Trophoblast cell (in vitro differentiated cells and primary cell): ENCODE measurements at regions not wholly inside any gene's neighbourhood (a gene's known extent, or its start where the extent isn't known, plus 50 kb on each side); places are given as distances from the start of the nearest gene placed in this dataset.
A peak's percentile ranks its signal among the peaks of the same experiment; 100 is the strongest.

Source experiments
- DNase-seq, 2 donors: peaks; one replicate each; pipeline ENCODE4 v3.0.0-alpha.2; 2016
- H2AFZ ChIP-seq: 2 replicates; pipeline ENCODE4 v1.6.1; 2013; ENCODE audit warnings: low read length, moderate library complexity, mild to moderate bottlenecking; ENCODE audit not compliant: insufficient read depth, poor library complexity
- H2AK5ac ChIP-seq: 2 replicates; pipeline ENCODE4 v1.6.1; 2013; ENCODE audit warnings: mild to moderate bottlenecking, low read length
- H2BK120ac ChIP-seq: 2 replicates; pipeline ENCODE4 v1.6.1; 2013; ENCODE audit warnings: low read length, mild to moderate bottlenecking, moderate library complexity; ENCODE audit not compliant: insufficient read depth, poor library complexity
- H2BK12ac ChIP-seq: 2 replicates; pipeline ENCODE4 v1.6.1; 2013; ENCODE audit warnings: mild to moderate bottlenecking, low read length, moderate library complexity
- H2BK5ac ChIP-seq: 2 replicates; pipeline ENCODE4 v1.6.1; 2013; ENCODE audit warnings: low read length, low read depth, moderate library complexity, mild to moderate bottlenecking; ENCODE audit not compliant: poor library complexity
- H3K14ac ChIP-seq: 2 replicates; pipeline ENCODE4 v1.6.1; 2013; ENCODE audit warnings: mild to moderate bottlenecking, low read length
- H3K18ac ChIP-seq: 2 replicates; pipeline ENCODE4 v1.6.1; 2013; ENCODE audit warnings: mild to moderate bottlenecking, low read length
- H3K23ac ChIP-seq: 2 replicates; pipeline ENCODE4 v1.6.1; 2013; ENCODE audit warnings: low read length
- H3K27ac ChIP-seq: 2 replicates; pipeline ENCODE4 v1.5.1; 2013; ENCODE audit warnings: low read depth, mild to moderate bottlenecking, inconsistent platforms, low read length, moderate library complexity
- H3K27me3 ChIP-seq: 2 replicates; pipeline ENCODE4 v1.6.1; 2013; ENCODE audit warnings: inconsistent platforms, mild to moderate bottlenecking, low read length, moderate library complexity; ENCODE audit not compliant: insufficient read depth
- H3K36me3 ChIP-seq, 2 experiments: 1 replicate in 1 of 2; 2 replicates in 1 of 2; pipeline ENCODE4 v1.6.1; 2013; ENCODE audit warnings: low read length in 2 of 2, mild to moderate bottlenecking in 2 of 2, moderate library complexity in 1 of 2; ENCODE audit not compliant: insufficient read depth in 2 of 2, control insufficient read depth in 1 of 2
- H3K4ac ChIP-seq: 2 replicates; pipeline ENCODE4 v1.6.1; 2013; ENCODE audit warnings: low read depth, mild to moderate bottlenecking, low read length, moderate library complexity
- H3K4me1 ChIP-seq, 2 experiments: 1 replicate in 1 of 2; 2 replicates in 1 of 2; pipeline ENCODE4 v1.6.1; 2013; ENCODE audit warnings: low read length in 2 of 2, mild to moderate bottlenecking in 2 of 2, moderate library complexity in 1 of 2; ENCODE audit not compliant: insufficient read depth in 2 of 2, control insufficient read depth in 1 of 2
- H3K4me2 ChIP-seq: 2 replicates; pipeline ENCODE4 v1.6.1; 2013; ENCODE audit warnings: inconsistent platforms, mild to moderate bottlenecking, low read length, moderate library complexity
- H3K4me3 ChIP-seq: 2 replicates; pipeline ENCODE4 v1.5.1; 2013; ENCODE audit warnings: mild to moderate bottlenecking, low read depth, low read length, inconsistent platforms
- H3K79me1 ChIP-seq: one replicate; pipeline ENCODE4 v1.6.1; 2013; ENCODE audit warnings: low read length
- H3K79me2 ChIP-seq: 2 replicates; pipeline ENCODE4 v1.6.1; 2013; ENCODE audit warnings: low read length, mild to moderate bottlenecking; ENCODE audit not compliant: control insufficient read depth, insufficient read depth, poor library complexity
- H3K9ac ChIP-seq: 2 replicates; pipeline ENCODE4 v1.6.1; 2013; ENCODE audit warnings: mild to moderate bottlenecking, low read length
- H3K9me3 ChIP-seq: 2 replicates; pipeline ENCODE4 v1.6.1; 2013; ENCODE audit warnings: low read depth, mild to moderate bottlenecking, control low read depth, inconsistent platforms, low read length; ENCODE audit not compliant: insufficient read depth
- H4K12ac ChIP-seq: 2 replicates; pipeline ENCODE4 v1.6.1; 2013; ENCODE audit warnings: low read depth, mild to moderate bottlenecking, low read length, moderate library complexity
- H4K8ac ChIP-seq: 2 replicates; pipeline ENCODE4 v1.6.1; 2013; ENCODE audit warnings: low read depth, mild to moderate bottlenecking, low read length, moderate library complexity
- H4K91ac ChIP-seq: one replicate; pipeline ENCODE4 v1.6.1; 2013; ENCODE audit warnings: low read depth, mild to moderate bottlenecking, low read length, moderate library complexity
- WGBS: extraction: QIAGEN DNeasy Blood & Tissue Kit; methylation state at CpG from one replicate; pipeline ENCODE4 v1.1.7; 2013; ENCODE audit warnings: missing lambda C conversion rate; ENCODE audit not compliant: insufficient read length, insufficient coverage; ENCODE audit errors: extremely low coverage; 5-methylcytosine and 5-hydroxymethylcytosine counted together

DNA sequence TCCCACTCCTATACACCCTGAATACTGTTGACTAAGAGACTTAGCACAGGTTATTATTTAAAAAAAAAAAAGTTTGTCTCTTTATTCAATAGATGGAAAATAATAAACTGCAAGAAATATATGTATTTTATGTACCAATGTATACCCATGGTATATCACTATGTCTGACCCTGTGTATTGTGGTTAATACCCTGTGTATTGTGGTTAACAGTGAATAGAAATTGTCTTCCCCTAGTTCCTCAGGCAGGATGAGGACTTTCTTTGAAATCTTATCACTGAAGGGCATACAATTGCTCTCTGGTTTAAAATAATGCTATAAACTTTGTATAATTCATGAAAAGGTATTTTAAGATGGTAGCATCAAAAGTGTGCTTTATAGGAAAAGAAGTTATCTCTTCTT, 80.0 kb upstream of the TMEM106B start:
- no peaks in the 10 kb centered on the region for H3K36me3 ChIP-seq
- no peak overlapping the region for H2BK120ac ChIP-seq
- H2AFZ ChIP-seq, result no peak overlapping the region
- H3K79me1 ChIP-seq, result no peaks in the 10 kb centered on the region
- H3K4me1 ChIP-seq, result no peaks in the 10 kb centered on the region
- no peak overlapping the region for H4K91ac ChIP-seq
- H3K4me3 ChIP-seq, result no peak overlapping the region
- H3K27me3 ChIP-seq, result no peaks in the 10 kb centered on the region
- H3K4me2 ChIP-seq, result no peak overlapping the region
- H4K12ac ChIP-seq, result no peak overlapping the region
- no peak overlapping the region for H3K23ac ChIP-seq
- H2BK5ac ChIP-seq, result no peak overlapping the region
- no peak overlapping the region for H3K27ac ChIP-seq
- no peak for DNase-seq
- H3K18ac ChIP-seq, result no peak overlapping the region
- H3K79me2 ChIP-seq, result no peaks in the 10 kb centered on the region
- H2BK12ac ChIP-seq, result no peak overlapping the region
- H2AK5ac ChIP-seq, result no peak overlapping the region
- no peaks in the 10 kb centered on the region for H3K9me3 ChIP-seq
- H3K9ac ChIP-seq, result no peak overlapping the region
- H3K4ac ChIP-seq, result no peak overlapping the region
- no peak overlapping the region for H4K8ac ChIP-seq
- H3K14ac ChIP-seq, result no peak overlapping the region

DNA sequence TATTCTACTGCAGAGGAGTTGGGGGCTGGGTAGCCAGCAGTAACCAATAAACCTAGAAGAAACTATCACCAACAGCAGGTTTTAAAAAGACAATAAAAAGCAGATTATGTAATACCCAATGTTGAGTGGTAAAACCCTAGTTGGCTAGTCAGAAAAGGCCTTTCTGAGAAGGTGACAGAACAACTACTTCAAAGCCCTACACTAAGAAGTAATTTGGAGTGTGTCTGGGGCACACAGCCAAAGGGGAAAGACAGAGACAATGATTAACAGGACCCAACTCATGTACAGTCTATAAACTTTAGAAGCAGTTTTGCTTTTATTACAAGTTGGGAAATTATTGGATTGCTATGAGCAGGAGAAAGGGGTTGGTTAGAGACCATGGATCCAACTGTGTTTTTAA, 77.2 kb upstream of the TMEM106B start:
- Histone ChIP-seq H2BK120ac (no peak overlapping the region), H4K12ac (no peak overlapping the region), H3K79me1 (no peaks in the 10 kb centered on the region), H2BK12ac (no peak overlapping the region), H3K18ac (no peak overlapping the region), H3K36me3 (no peaks in the 10 kb centered on the region), H3K4me2 (no peak overlapping the region), H3K4ac (no peak overlapping the region), H4K91ac (no peak overlapping the region), H3K23ac (no peak overlapping the region), H3K4me3 (no peak overlapping the region), H2AK5ac (no peak overlapping the region), H3K9me3 (no peaks in the 10 kb centered on the region), H3K14ac (no peak overlapping the region), H3K79me2 (no peaks in the 10 kb centered on the region), H3K27ac (no peak overlapping the region), H2AFZ (no peak overlapping the region), H4K8ac (no peak overlapping the region), H2BK5ac (no peak overlapping the region), H3K27me3 (no peaks in the 10 kb centered on the region), H3K9ac (no peak overlapping the region), H3K4me1 (no peaks in the 10 kb centered on the region)
- DNase-seq, result no peak

- no peak overlapping the region for H4K12ac ChIP-seq
- H3K9ac ChIP-seq, result no peak overlapping the region
- no peak overlapping the region for H2AK5ac ChIP-seq
- no peak overlapping the region for H3K4ac ChIP-seq
- no peak overlapping the region for H2BK5ac ChIP-seq
- H3K14ac ChIP-seq, result no peak overlapping the region
- H3K27me3 ChIP-seq, result no peaks in the 10 kb centered on the region
- no peak overlapping the region for H4K8ac ChIP-seq
- no peak overlapping the region for H3K18ac ChIP-seq
- no peaks in the 10 kb centered on the region for H3K4me1 ChIP-seq
- H3K9me3 ChIP-seq, result no peaks in the 10 kb centered on the region
- no peak overlapping the region for H3K4me3 ChIP-seq
- H3K79me2 ChIP-seq, result no peaks in the 10 kb centered on the region
- no peak overlapping the region for H4K91ac ChIP-seq
- H3K4me2 ChIP-seq, result no peak overlapping the region
- H3K79me1 ChIP-seq, result no peaks in the 10 kb centered on the region
- H2BK12ac ChIP-seq, result no peak overlapping the region
- no peak overlapping the region for H3K23ac ChIP-seq
- no peak for DNase-seq
- no peak overlapping the region for H3K27ac ChIP-seq
- no peak overlapping the region for H2BK120ac ChIP-seq
- H2AFZ ChIP-seq, result no peak overlapping the region
- no peaks in the 10 kb centered on the region for H3K36me3 ChIP-seq
Observed at GRCh38 chr7:12136523-12136922, 74.6 kb upstream of the TMEM106B start.

- H3K36me3 ChIP-seq, result no peaks in the 10 kb centered on the region
- no peak overlapping the region for H4K8ac ChIP-seq
- no peak overlapping the region for H2AK5ac ChIP-seq
- H3K18ac ChIP-seq, result no peak overlapping the region
- no peak overlapping the region for H3K23ac ChIP-seq
- no peak overlapping the region for H2AFZ ChIP-seq
- H3K4ac ChIP-seq, result no peak overlapping the region
- H3K4me3 ChIP-seq, result no peak overlapping the region
- DNase-seq, result peak in 1 of 2 donors; percentile 15
- H3K14ac ChIP-seq, result no peak overlapping the region
- H4K91ac ChIP-seq, result no peak overlapping the region
- H3K79me2 ChIP-seq, result no peaks in the 10 kb centered on the region
- H3K9me3 ChIP-seq, result no peaks in the 10 kb centered on the region
- no peak overlapping the region for H2BK120ac ChIP-seq
- no peaks in the 10 kb centered on the region for H3K27me3 ChIP-seq
- H3K9ac ChIP-seq, result no peak overlapping the region
- no peak overlapping the region for H4K12ac ChIP-seq
- no peaks in the 10 kb centered on the region for H3K79me1 ChIP-seq
- H3K4me2 ChIP-seq, result no peak overlapping the region
- WGBS, result no CpG with 5 or more reads among the region's 1 CpG
- no peak overlapping the region for H3K27ac ChIP-seq
- no peak overlapping the region for H2BK12ac ChIP-seq
- H2BK5ac ChIP-seq, result no peak overlapping the region
- H3K4me1 ChIP-seq, result no peaks in the 10 kb centered on the region
Observed at GRCh38 chr7:12137283-12137682, 73.8 kb upstream of the TMEM106B start.

DNA sequence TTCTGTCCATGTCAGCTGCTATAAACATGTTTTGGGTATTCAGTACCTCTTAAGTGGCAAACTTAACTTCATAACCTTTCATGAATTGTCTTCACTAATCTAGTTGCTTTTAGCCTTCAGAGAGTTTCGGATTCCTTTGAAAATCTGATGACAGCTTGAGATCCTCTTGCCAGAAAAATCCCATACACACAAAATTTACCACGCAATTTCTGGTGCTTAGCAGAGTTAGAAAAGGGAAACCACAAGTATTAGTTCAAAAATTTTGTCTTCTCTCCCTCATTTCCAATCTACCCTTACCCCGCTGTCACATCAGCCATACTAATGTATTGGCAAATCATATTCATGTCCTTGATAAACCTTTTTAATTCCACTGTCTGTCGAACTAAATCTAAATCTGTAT, 72.7 kb upstream of the TMEM106B start:
- no peaks in the 10 kb centered on the region for H3K27me3 ChIP-seq
- H2BK5ac ChIP-seq, result no peak overlapping the region
- no peak for DNase-seq
- H3K23ac ChIP-seq, result no peak overlapping the region
- no peak overlapping the region for H3K4ac ChIP-seq
- H3K79me1 ChIP-seq, result no peaks in the 10 kb centered on the region
- no peak overlapping the region for H2BK12ac ChIP-seq
- H3K27ac ChIP-seq, result no peak overlapping the region
- no peak overlapping the region for H4K8ac ChIP-seq
- H2AK5ac ChIP-seq, result no peak overlapping the region
- no peaks in the 10 kb centered on the region for H3K4me1 ChIP-seq
- no peak overlapping the region for H3K9ac ChIP-seq
- no peak overlapping the region for H2BK120ac ChIP-seq
- H3K9me3 ChIP-seq, result no peaks in the 10 kb centered on the region
- H3K79me2 ChIP-seq, result no peaks in the 10 kb centered on the region
- H3K36me3 ChIP-seq, result no peaks in the 10 kb centered on the region
- no peak overlapping the region for H3K18ac ChIP-seq
- no peak overlapping the region for H2AFZ ChIP-seq
- no peak overlapping the region for H3K14ac ChIP-seq
- WGBS, result no CpG with 5 or more reads among the region's 4 CpGs
- no peak overlapping the region for H4K12ac ChIP-seq
- H3K4me3 ChIP-seq, result no peak overlapping the region
- no peak overlapping the region for H4K91ac ChIP-seq
- H3K4me2 ChIP-seq, result no peak overlapping the region
